Suppressor macrophage treated with lipopolysaccharide for 1 hour (primary cell): ENCODE measurements at regions not wholly inside any gene's neighbourhood (a gene's known extent, or its start where the extent isn't known, plus 50 kb on each side); places are given as distances from the start of the nearest gene placed in this dataset.

Experiments
- DNase-seq, 3 donors: peaks; one replicate each; pipeline ENCODE4 v3.0.0-alpha.2; 2020 to 2022

GRCh38 chr16:35399133-35399532 lies 1939.7 kb downstream of the TP53TG3F start:
- DNase-seq = no peak

GRCh38 chr16:35404273-35404672 lies 1944.9 kb downstream of the TP53TG3F start:
- DNase-seq = no peak

- DNase-seq = no peak
Measured at GRCh38 chr16:35405526-35405925, 1946.1 kb downstream of the TP53TG3F start.

- peak in 1 of 3 donors; percentile 1 for DNase-seq
Measured at GRCh38 chr16:35409503-35409902, 1950.1 kb downstream of the TP53TG3F start.

GRCh38 chr16:35410438-35410837 lies 1951.0 kb downstream of the TP53TG3F start:
- DNase-seq = no peak

GRCh38 chr16:35411156-35411555 lies 1951.7 kb downstream of the TP53TG3F start:
- DNase-seq = no peak

- DNase-seq = no peak
Measured at GRCh38 chr16:35414139-35414538, 1954.7 kb downstream of the TP53TG3F start.

GRCh38 chr16:35414563-35414962 lies 1955.2 kb downstream of the TP53TG3F start:
- no peak for DNase-seq

GRCh38 chr16:35425270-35425669 lies 1965.9 kb downstream of the TP53TG3F start:
- no peak for DNase-seq

GRCh38 chr16:35431829-35432663 lies 1972.6 kb downstream of the TP53TG3F start:
- peak in 2 of 3 donors; percentile 4 to 13 for DNase-seq

GRCh38 chr16:35440875-35441274 lies 1981.5 kb downstream of the TP53TG3F start:
- no peak for DNase-seq

GRCh38 chr16:35447010-35447558 lies 1987.7 kb downstream of the TP53TG3F start:
- no peak for DNase-seq

GRCh38 chr16:35449663-35450062 lies 1990.3 kb downstream of the TP53TG3F start:
- DNase-seq = no peak

GRCh38 chr16:35450648-35451047 lies 1991.2 kb downstream of the TP53TG3F start:
- no peak for DNase-seq

GRCh38 chr16:35452471-35452870 lies 1993.1 kb downstream of the TP53TG3F start:
- DNase-seq = no peak

GRCh38 chr16:35463358-35463757 lies 2003.9 kb downstream of the TP53TG3F start:
- no peak for DNase-seq

- DNase-seq = no peak
Measured at GRCh38 chr16:35480361-35480760, 2020.9 kb downstream of the TP53TG3F start.

- no peak for DNase-seq
Measured at GRCh38 chr16:35480988-35481387, 2021.6 kb downstream of the TP53TG3F start.

- DNase-seq = no peak
Measured at GRCh38 chr16:35485915-35486314, 2026.5 kb downstream of the TP53TG3F start.

GRCh38 chr16:35492225-35492624 lies 2032.8 kb downstream of the TP53TG3F start:
- DNase-seq = no peak

- DNase-seq = no peak
Measured at GRCh38 chr16:35497399-35497798, 2038.0 kb downstream of the TP53TG3F start.

- DNase-seq = no peak
Measured at GRCh38 chr16:35506018-35506897, 2046.8 kb downstream of the TP53TG3F start.

- DNase-seq = no peak
Measured at GRCh38 chr16:35506898-35507194, 2047.4 kb downstream of the TP53TG3F start.

GRCh38 chr16:35510701-35511100 lies 2051.3 kb downstream of the TP53TG3F start:
- DNase-seq = no peak
